GM13976 (cell line): ENCODE measurements at regions not wholly inside any gene's neighbourhood (a gene's known extent, or its start where the extent isn't known, plus 50 kb on each side); places are given as distances from the start of the nearest gene placed in this dataset.

Source experiments
- DNase-seq: peaks from one replicate; pipeline ENCODE4 v3.0.0; 2012; ENCODE audit warnings: low spot score
- CTCF ChIP-seq: IDR thresholded peaks from 2 replicates; pipeline ENCODE4 v1.5.1; 2012; ENCODE audit warnings: borderline replicate concordance, mild to moderate bottlenecking; ENCODE audit not compliant: insufficient read depth; ENCODE audit errors: extremely low read depth, missing control alignments, control extremely low read depth
- in situ Hi-C: fragments of 300-500 bp; cut with MboI; formaldehyde crosslinking; loops from one replicate; pipeline ENCODE4 v1.12.0; 2022; ENCODE audit warnings: low sequenced_read_pairs, mixed read lengths, inconsistent platforms; ENCODE audit not compliant: unreplicated experiment

- in situ Hi-C loops: no loop called here
- TF ChIP-seq CTCF: no peak
- no peak for DNase-seq
Observed at GRCh38 chr3:180180795-180181194, 144.1 kb upstream of the PEX5L start.

GRCh38 chr3:180181387-180181786 lies 144.7 kb upstream of the PEX5L start:
- TF ChIP-seq CTCF: no peak
- DNase-seq: no peak
- in situ Hi-C loops: no loop called here

- no peak for DNase-seq
- in situ Hi-C loops: no loop called here
- TF ChIP-seq CTCF: no peak
Observed at GRCh38 chr3:180183346-180183745, 146.6 kb upstream of the PEX5L start.

- no peak for TF ChIP-seq CTCF
- in situ Hi-C loops: no loop called here
- no peak for DNase-seq
Observed at GRCh38 chr3:180184816-180185215, 148.1 kb upstream of the PEX5L start.

- TF ChIP-seq CTCF: no peak
- DNase-seq: no peak
- in situ Hi-C loops: no loop called here
Observed at GRCh38 chr3:180185650-180186049, 148.9 kb upstream of the PEX5L start.

GRCh38 chr3:180188512-180189309 lies 152.0 kb upstream of the PEX5L start:
- in situ Hi-C loops: no loop called here
- TF ChIP-seq CTCF: no peak
- no peak for DNase-seq
